Left ventricle myocardium inferior (tissue), 1 donor: ENCODE measurements at regions not wholly inside any gene's neighbourhood (a gene's known extent, or its start where the extent isn't known, plus 50 kb on each side); places are given as distances from the start of the nearest gene placed in this dataset.

Experiments used
- DNase-seq: peaks from one replicate; pipeline ENCODE4 v3.0.0-alpha.2; 2020
- H3K27ac ChIP-seq: fragments of 200-600 bp; replicated peaks from 2 replicates; pipeline ENCODE4 v1.8.0; 2021
- H3K27me3 ChIP-seq: fragments of 200-600 bp; 2 replicates; pipeline ENCODE4 v1.8.0; 2021; ENCODE audit warnings: low read depth
- H3K36me3 ChIP-seq: fragments of 200-600 bp; 2 replicates; pipeline ENCODE4 v1.8.0; 2021
- H3K4me1 ChIP-seq: fragments of 200-600 bp; 2 replicates; pipeline ENCODE4 v1.8.0; 2021
- H3K4me3 ChIP-seq: fragments of 200-600 bp; 2 replicates; pipeline ENCODE4 v1.8.0; 2021; ENCODE audit warnings: mild to moderate bottlenecking, moderate library complexity
- H3K9me3 ChIP-seq: fragments of 200-600 bp; replicated peaks from 2 replicates; pipeline ENCODE4 v1.8.0; 2021
- CTCF ChIP-seq: fragments of 200-600 bp; IDR thresholded peaks from 2 replicates; pipeline ENCODE4 v1.8.0; 2021; ENCODE audit warnings: antibody characterized with exemption, mild to moderate bottlenecking, borderline replicate concordance
- intact Hi-C: fragments of 100-400 bp; cut with micrococcal nuclease; formaldehyde crosslinking; loops from one replicate; pipeline ENCODE4 v1.11.0; 2022
- donor health status: DM: no; HTN: yes; CAD: no; lungs with severe emphysema.

GRCh38 chr18:2448565-2449151 is 122.6 kb downstream of the METTL4 start:
- DNase-seq, result no peak
- intact Hi-C loops, result no loop called here
- Histone ChIP-seq H3K27me3 (no peaks in the 10 kb centered on the region), H3K27ac (no peak overlapping the region), H3K4me1 (no peaks in the 10 kb centered on the region), H3K4me3 (no peak overlapping the region), H3K36me3 (no peaks in the 10 kb centered on the region), H3K9me3 (no peaks in the 10 kb centered on the region)
- TF ChIP-seq CTCF, result no peak

- intact Hi-C loops, result no loop called here
Observed at GRCh38 chr18:2451556-2451955, 119.7 kb downstream of the METTL4 start.

GRCh38 chr18:2459886-2460285 is 111.4 kb downstream of the METTL4 start:
- Histone ChIP-seq H3K4me3 (no peak overlapping the region), H3K4me1 (peaks cover 12% of the 10 kb centered on the region), H3K36me3 (no peaks in the 10 kb centered on the region), H3K27ac (no peak overlapping the region), H3K9me3 (peaks cover 32% of the 10 kb centered on the region), H3K27me3 (no peaks in the 10 kb centered on the region)
- TF ChIP-seq CTCF, result no peak
- no peak for DNase-seq
- intact Hi-C loops, result no loop called here

More at GRCh38 chr18:2451556-2451955, 119.7 kb downstream of the METTL4 start:
- Histone ChIP-seq H3K4me3 (no peak overlapping the region), H3K36me3 (no peaks in the 10 kb centered on the region), H3K9me3 (peaks cover 13% of the 10 kb centered on the region), H3K4me1 (no peaks in the 10 kb centered on the region), H3K27me3 (no peaks in the 10 kb centered on the region), H3K27ac (no peak overlapping the region)
- no peak for TF ChIP-seq CTCF
- no peak for DNase-seq

GRCh38 chr18:2466978-2467377 is 104.3 kb downstream of the METTL4 start:
- intact Hi-C loops, result no loop called here
- no peak for TF ChIP-seq CTCF

GRCh38 chr18:2468051-2468450 is 103.3 kb downstream of the METTL4 start:
- Histone ChIP-seq H3K27me3 (no peaks in the 10 kb centered on the region), H3K4me3 (no peak overlapping the region), H3K36me3 (no peaks in the 10 kb centered on the region), H3K27ac (no peak overlapping the region), H3K9me3 (no peaks in the 10 kb centered on the region), H3K4me1 (no peaks in the 10 kb centered on the region)
- no peak for TF ChIP-seq CTCF
- intact Hi-C loops, result no loop called here
- no peak for DNase-seq

More at GRCh38 chr18:2466978-2467377, 104.3 kb downstream of the METTL4 start:
- no peak for DNase-seq
- Histone ChIP-seq H3K9me3 (no peaks in the 10 kb centered on the region), H3K27ac (no peak overlapping the region), H3K4me3 (no peak overlapping the region), H3K36me3 (no peaks in the 10 kb centered on the region), H3K4me1 (peaks cover 5% of the 10 kb centered on the region), H3K27me3 (no peaks in the 10 kb centered on the region)
